ENCODE measurements at regions not wholly inside any gene's neighbourhood (a gene's known extent, or its start where the extent isn't known, plus 50 kb on each side); places are given as distances from the start of the nearest gene placed in this dataset.
"Not testable (repeated sequence)": the region's sequence is repeated elsewhere in the genome, so short reads cannot be mapped to it uniquely, and the experiment has no call there.

GRCh38 chr4:181130317-181130716, 1112.9 kb upstream of the TENM3 start:
- TF ChIP-seq CTCF, POLR2A (IDR thresholded peaks at IDR 0.05): not testable (repeated sequence)
